ENCODE measurements at regions not wholly inside any gene's neighbourhood (a gene's known extent, or its start where the extent isn't known, plus 50 kb on each side); places are given as distances from the start of the nearest gene placed in this dataset.

GRCh38 chr1:170461762-170462384 lies 70.1 kb upstream of the GORAB start (continued):
- TF ChIP-seq CHD7 (IDR thresholded peaks at IDR 0.05; ENCODE audit: insufficient replicate concordance, low read length) (no peak), GTF2F1 (IDR thresholded peaks at IDR 0.05; ENCODE audit: borderline replicate concordance, low read depth, low read length) (no peak), ATF3 (IDR thresholded peaks at IDR 0.05; ENCODE audit: insufficient read depth, low read depth, low read length) (no peak), KDM1A (IDR thresholded peaks at IDR 0.05; ENCODE audit: borderline replicate concordance, low read length) (no peak), SP1 (IDR thresholded peaks at IDR 0.05; ENCODE audit: low read depth, low read length) (no peak), JUN (IDR thresholded peaks at IDR 0.05; ENCODE audit: low read depth, low read length) (no peak)

Data from H1 (cell line).